ENCODE measurements at regions not wholly inside any gene's neighbourhood (a gene's known extent, or its start where the extent isn't known, plus 50 kb on each side); places are given as distances from the start of the nearest gene placed in this dataset.

DNA sequence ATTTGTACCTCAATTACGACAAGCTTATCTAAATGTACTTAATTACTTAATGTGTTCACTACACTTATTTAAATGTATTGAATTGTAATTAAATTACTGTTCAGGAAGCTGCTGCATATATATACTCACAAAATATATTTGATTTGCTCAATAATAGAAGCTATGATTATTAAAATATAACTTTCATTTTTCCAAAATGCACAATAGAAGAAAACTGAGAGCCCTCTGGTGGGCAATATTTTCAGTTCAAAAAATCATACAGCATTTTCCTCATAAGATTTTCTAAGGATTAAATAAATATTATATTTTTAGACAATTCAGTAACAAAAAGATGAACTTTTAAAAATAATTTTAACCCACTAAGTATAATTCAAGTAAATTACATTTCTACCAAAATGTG, 217.3 kb downstream of the DKK2 start:
- no peak overlapping the region for H3K4me3 ChIP-seq (ENCODE audit: low read length in 2 of 2)
- H3K27ac ChIP-seq (ENCODE audit: low read depth in 1 of 2, low read length in 2 of 2) = no peak overlapping the region
- H3K36me3 ChIP-seq (ENCODE audit: control insufficient read depth in 1 of 2, insufficient read depth in 2 of 2, low read length in 1 of 2) = no peaks in the 10 kb centered on the region
- H3K4me1 ChIP-seq (ENCODE audit: control insufficient read depth in 1 of 2, insufficient read depth in 2 of 2, low read length in 2 of 2) = no peaks in the 10 kb centered on the region
- DNase-seq (no peak), ATAC-seq (ENCODE audit: low FRiP score) (no peak)
- no peaks in the 10 kb centered on the region for H3K27me3 ChIP-seq (ENCODE audit: control insufficient read depth in 1 of 2, insufficient read depth in 2 of 2, low read length in 1 of 2)
- 83 to 87% methylated on average over 1 of the region's 1 CpG for WGBS, 2 donors
- intact Hi-C loops (cut with DNase I) = loop anchor here in 1 of 2 donors (10.0 kb wide), 1 partner anchor 554 kb away; no protein-coding TSS in a partner anchor
- H3K9me3 ChIP-seq (ENCODE audit: control insufficient read depth, low read length) = no peaks in the 10 kb centered on the region

DNA sequence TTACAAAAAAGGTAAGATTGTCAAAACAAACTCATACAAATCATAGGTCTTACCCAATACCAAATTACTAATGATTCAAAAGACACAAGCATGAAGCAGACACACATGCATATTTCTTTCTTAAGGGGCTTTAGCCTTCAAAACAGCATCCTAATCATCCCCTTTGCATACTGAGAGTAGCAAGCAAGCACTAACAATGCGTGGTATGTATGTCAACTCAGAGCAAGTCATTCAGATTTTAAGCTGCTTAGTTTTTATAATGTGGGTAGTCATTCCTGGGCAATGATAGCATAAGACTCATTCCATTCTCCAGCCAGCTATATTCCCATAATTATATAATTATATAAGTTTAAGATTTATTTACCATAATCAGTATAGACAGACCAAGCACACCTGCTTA, 219.6 kb downstream of the DKK2 start:
- Histone ChIP-seq H3K27me3 (ENCODE audit: control insufficient read depth in 1 of 2, insufficient read depth in 2 of 2, low read length in 1 of 2) (no peaks in the 10 kb centered on the region), H3K4me3 (ENCODE audit: low read length in 2 of 2) (no peak overlapping the region), H3K4me1 (ENCODE audit: control insufficient read depth in 1 of 2, insufficient read depth in 2 of 2, low read length in 2 of 2) (no peaks in the 10 kb centered on the region), H3K27ac (ENCODE audit: low read depth in 1 of 2, low read length in 2 of 2) (no peak overlapping the region), H3K9me3 (ENCODE audit: control insufficient read depth, low read length) (no peaks in the 10 kb centered on the region), H3K36me3 (ENCODE audit: control insufficient read depth in 1 of 2, insufficient read depth in 2 of 2, low read length in 1 of 2) (no peaks in the 10 kb centered on the region)
- WGBS, 2 donors = 78 to 86% methylated on average over 1 of the region's 1 CpG
- ATAC-seq (ENCODE audit: low FRiP score) (no peak), DNase-seq (no peak)
- intact Hi-C loops (cut with DNase I) = loop anchor here in 1 of 2 donors (10.0 kb wide), 1 partner anchor 552 kb away; no protein-coding TSS in a partner anchor

DNA sequence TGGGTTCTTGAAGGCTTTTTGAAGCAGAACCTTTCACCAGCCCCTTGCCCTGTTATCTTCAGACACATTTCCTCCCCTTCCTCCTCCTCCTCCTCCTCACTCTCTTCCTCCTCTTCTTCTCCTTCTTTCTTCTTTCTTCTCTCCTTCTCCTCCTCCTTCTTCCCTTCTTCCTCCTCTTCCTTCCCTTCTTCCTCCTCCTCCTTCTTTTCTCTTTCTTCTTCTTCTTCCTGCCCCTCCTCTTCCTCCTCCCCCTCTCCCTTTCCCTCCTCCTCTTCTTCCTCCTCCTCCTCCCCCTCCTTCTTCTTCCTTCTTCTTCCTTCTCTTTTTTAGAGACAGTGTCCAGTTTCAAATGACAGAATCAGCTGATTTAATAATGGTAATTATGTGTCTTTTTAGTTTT, 226.0 kb downstream of the DKK2 start:
- DNase-seq (no peak), ATAC-seq (ENCODE audit: low FRiP score) (no peak)
- H3K9me3 ChIP-seq (ENCODE audit: control insufficient read depth, low read length) = no peaks in the 10 kb centered on the region
- H3K27ac ChIP-seq (ENCODE audit: low read depth in 1 of 2, low read length in 2 of 2) = no peak overlapping the region
- H3K27me3 ChIP-seq (ENCODE audit: control insufficient read depth in 1 of 2, insufficient read depth in 2 of 2, low read length in 1 of 2) = no peaks in the 10 kb centered on the region
- H3K4me1 ChIP-seq (ENCODE audit: control insufficient read depth in 1 of 2, insufficient read depth in 2 of 2, low read length in 2 of 2) = no peaks in the 10 kb centered on the region
- H3K36me3 ChIP-seq (ENCODE audit: control insufficient read depth in 1 of 2, insufficient read depth in 2 of 2, low read length in 1 of 2) = no peaks in the 10 kb centered on the region
- intact Hi-C loops (cut with DNase I) = loop anchor here in 1 of 2 donors (10.0 kb wide), 1 partner anchor 545 kb away; no protein-coding TSS in a partner anchor
- H3K4me3 ChIP-seq (ENCODE audit: low read length in 2 of 2) = no peak overlapping the region

- no peak for DNase-seq
- no peaks in the 10 kb centered on the region for H3K27me3 ChIP-seq (ENCODE audit: control insufficient read depth in 1 of 2, insufficient read depth in 2 of 2, low read length in 1 of 2)
- intact Hi-C loops (cut with DNase I) = loop anchor here (2.0 to 10.0 kb wide), 3 partner anchors 304 to 442 kb away; partner anchors contain the start of gene GIMD1 (in 2 of the 2)
- no peaks in the 10 kb centered on the region for H3K9me3 ChIP-seq (ENCODE audit: control insufficient read depth, low read length)
- H3K27ac ChIP-seq (ENCODE audit: low read depth in 1 of 2, low read length in 2 of 2) = no peak overlapping the region
- no peak for ATAC-seq (ENCODE audit: low FRiP score)
- no peaks in the 10 kb centered on the region for H3K36me3 ChIP-seq (ENCODE audit: control insufficient read depth in 1 of 2, insufficient read depth in 2 of 2, low read length in 1 of 2)
- H3K4me3 ChIP-seq (ENCODE audit: low read length in 2 of 2) = no peak overlapping the region
- no peaks in the 10 kb centered on the region for H3K4me1 ChIP-seq (ENCODE audit: control insufficient read depth in 1 of 2, insufficient read depth in 2 of 2, low read length in 2 of 2)
- 36 to 40% methylated on average over 2 of the region's 2 CpGs for WGBS, 2 donors
Observed at GRCh38 chr4:106809076-106809475, 227.0 kb downstream of the DKK2 start.

DNA sequence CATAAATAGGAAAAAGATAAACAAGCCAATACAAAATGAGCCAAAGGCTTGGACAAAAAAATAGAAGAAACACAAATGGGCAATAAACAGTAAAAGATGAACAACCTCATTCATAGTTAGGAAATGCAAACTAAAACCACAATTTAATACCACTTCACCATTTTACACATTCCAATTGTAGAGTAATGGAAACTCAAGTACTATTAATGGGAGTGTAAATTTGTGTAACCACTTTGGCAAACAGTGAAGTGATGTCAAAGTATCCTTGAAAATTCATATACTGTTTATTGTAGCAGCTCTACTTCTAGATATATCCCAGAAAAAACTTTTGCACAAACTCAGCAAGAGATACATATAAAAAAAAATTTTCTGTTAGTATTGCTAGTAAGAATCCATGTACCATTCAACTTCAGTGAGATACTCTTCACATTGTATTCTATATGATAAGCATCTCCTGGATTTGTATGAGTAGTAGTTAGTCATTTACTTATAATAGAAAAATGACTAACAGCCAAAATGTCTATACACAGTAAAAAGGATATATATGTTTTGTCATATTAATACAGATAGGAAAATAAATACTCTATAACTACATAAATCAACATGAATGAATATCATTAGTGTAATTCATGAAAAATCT, 229.8 kb downstream of the DKK2 start:
- H3K27ac ChIP-seq (ENCODE audit: low read depth in 1 of 2, low read length in 2 of 2) = no peak overlapping the region
- no peaks in the 10 kb centered on the region for H3K27me3 ChIP-seq (ENCODE audit: control insufficient read depth in 1 of 2, insufficient read depth in 2 of 2, low read length in 1 of 2)
- no peaks in the 10 kb centered on the region for H3K36me3 ChIP-seq (ENCODE audit: control insufficient read depth in 1 of 2, insufficient read depth in 2 of 2, low read length in 1 of 2)
- ATAC-seq (ENCODE audit: low FRiP score) (no peak), DNase-seq (no peak)
- no peaks in the 10 kb centered on the region for H3K9me3 ChIP-seq (ENCODE audit: control insufficient read depth, low read length)
- H3K4me3 ChIP-seq (ENCODE audit: low read length in 2 of 2) = no peak overlapping the region
- intact Hi-C loops (cut with DNase I) = loop anchor here (5.0 to 10.0 kb wide), 2 partner anchors 301 to 439 kb away; partner anchors contain the start of gene GIMD1 (in 1 of the 2)
- no peaks in the 10 kb centered on the region for H3K4me1 ChIP-seq (ENCODE audit: control insufficient read depth in 1 of 2, insufficient read depth in 2 of 2, low read length in 2 of 2)

DNA sequence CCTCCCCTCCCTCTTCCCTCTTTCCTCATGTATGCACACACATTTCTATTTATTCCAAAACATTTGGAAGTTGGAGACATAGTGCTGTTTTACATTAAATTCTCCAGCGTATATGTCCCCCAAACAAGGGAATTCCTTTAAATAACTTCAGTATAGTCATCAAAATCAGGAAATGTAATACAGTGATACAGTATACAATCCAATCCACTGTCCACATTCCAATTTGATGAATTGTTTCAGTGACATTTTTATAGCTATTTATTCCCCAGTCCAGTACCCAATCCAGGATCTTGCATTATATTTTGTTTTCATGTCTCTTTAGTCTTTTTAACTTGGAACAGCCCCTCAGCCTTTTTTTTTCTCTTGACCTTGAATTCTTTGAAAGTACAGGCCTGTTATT, 233.0 kb downstream of the DKK2 start:
- 25 to 65% methylated on average over 1 of the region's 1 CpG for WGBS, 2 donors
- intact Hi-C loops (cut with DNase I) = loop anchor here in 1 of 2 donors (10.0 kb wide), 1 partner anchor 298 kb away; no protein-coding TSS in a partner anchor
- no peaks in the 10 kb centered on the region for H3K27me3 ChIP-seq (ENCODE audit: control insufficient read depth in 1 of 2, insufficient read depth in 2 of 2, low read length in 1 of 2)
- no peak for DNase-seq
- H3K36me3 ChIP-seq (ENCODE audit: control insufficient read depth in 1 of 2, insufficient read depth in 2 of 2, low read length in 1 of 2) = no peaks in the 10 kb centered on the region
- no peak overlapping the region for H3K27ac ChIP-seq (ENCODE audit: low read depth in 1 of 2, low read length in 2 of 2)
- H3K4me1 ChIP-seq (ENCODE audit: control insufficient read depth in 1 of 2, insufficient read depth in 2 of 2, low read length in 2 of 2) = no peaks in the 10 kb centered on the region
- H3K9me3 ChIP-seq (ENCODE audit: control insufficient read depth, low read length) = no peaks in the 10 kb centered on the region
- no peak overlapping the region for H3K4me3 ChIP-seq (ENCODE audit: low read length in 2 of 2)
- ATAC-seq (ENCODE audit: low FRiP score) = no peak

DNA sequence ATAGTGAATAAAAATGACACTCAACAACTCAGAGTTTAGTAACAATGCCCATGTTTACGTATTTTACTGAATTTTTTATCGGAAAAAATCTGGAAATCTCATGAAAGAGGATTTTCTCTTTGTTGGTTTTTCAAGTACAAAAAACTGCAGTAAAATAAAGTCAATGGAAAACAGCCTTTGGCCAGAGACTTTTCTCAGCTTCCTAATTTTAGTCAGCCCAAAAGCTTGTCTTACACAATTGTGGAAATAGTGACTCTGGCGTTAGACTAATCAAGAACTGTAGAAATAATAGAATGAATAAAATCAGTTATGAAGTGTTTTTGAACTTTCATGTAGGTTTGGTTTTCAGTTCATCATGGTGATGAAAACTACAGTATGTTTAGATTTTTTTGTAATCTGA, 234.7 kb downstream of the DKK2 start:
- Histone ChIP-seq H3K36me3 (ENCODE audit: control insufficient read depth in 1 of 2, insufficient read depth in 2 of 2, low read length in 1 of 2) (no peaks in the 10 kb centered on the region), H3K4me3 (ENCODE audit: low read length in 2 of 2) (no peak overlapping the region), H3K4me1 (ENCODE audit: control insufficient read depth in 1 of 2, insufficient read depth in 2 of 2, low read length in 2 of 2) (no peaks in the 10 kb centered on the region), H3K9me3 (ENCODE audit: control insufficient read depth, low read length) (no peaks in the 10 kb centered on the region), H3K27me3 (ENCODE audit: control insufficient read depth in 1 of 2, insufficient read depth in 2 of 2, low read length in 1 of 2) (no peaks in the 10 kb centered on the region), H3K27ac (ENCODE audit: low read depth in 1 of 2, low read length in 2 of 2) (no peak overlapping the region)
- ATAC-seq (ENCODE audit: low FRiP score) (no peak), DNase-seq (no peak)
- 27 to 39% methylated on average over 3 of the region's 3 CpGs for WGBS, 2 donors
- intact Hi-C loops (cut with DNase I) = loop anchor here in 1 of 2 donors (10.0 kb wide), 1 partner anchor 297 kb away; no protein-coding TSS in a partner anchor

DNA sequence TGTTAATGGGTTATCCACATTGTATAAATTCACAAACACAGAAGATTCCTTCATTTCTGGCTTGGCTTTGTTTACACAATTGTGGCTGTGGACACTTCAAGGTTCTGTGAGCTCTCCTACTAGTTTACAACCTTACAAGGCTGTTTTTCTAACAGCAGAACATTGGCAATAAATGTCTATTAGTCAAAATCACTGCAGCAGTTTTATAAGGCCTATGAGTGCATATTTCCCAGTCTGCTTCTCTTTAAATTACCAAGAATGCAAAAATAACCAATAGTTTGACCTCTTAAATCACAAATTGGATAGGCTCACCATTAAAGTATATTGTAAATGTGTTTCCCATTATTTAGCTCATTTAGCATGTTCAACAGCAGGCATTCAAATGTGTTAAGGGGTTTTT, 239.2 kb downstream of the DKK2 start:
- DNase-seq (no peak), ATAC-seq (ENCODE audit: low FRiP score) (no peak)
- H3K27me3 ChIP-seq (ENCODE audit: control insufficient read depth in 1 of 2, insufficient read depth in 2 of 2, low read length in 1 of 2) = no peaks in the 10 kb centered on the region
- H3K27ac ChIP-seq (ENCODE audit: low read depth in 1 of 2, low read length in 2 of 2) = no peak overlapping the region
- no peaks in the 10 kb centered on the region for H3K9me3 ChIP-seq (ENCODE audit: control insufficient read depth, low read length)
- H3K4me3 ChIP-seq (ENCODE audit: low read length in 2 of 2) = no peak overlapping the region
- no peaks in the 10 kb centered on the region for H3K36me3 ChIP-seq (ENCODE audit: control insufficient read depth in 1 of 2, insufficient read depth in 2 of 2, low read length in 1 of 2)
- no peaks in the 10 kb centered on the region for H3K4me1 ChIP-seq (ENCODE audit: control insufficient read depth in 1 of 2, insufficient read depth in 2 of 2, low read length in 2 of 2)
- intact Hi-C loops (cut with DNase I) = no loop called here

DNA sequence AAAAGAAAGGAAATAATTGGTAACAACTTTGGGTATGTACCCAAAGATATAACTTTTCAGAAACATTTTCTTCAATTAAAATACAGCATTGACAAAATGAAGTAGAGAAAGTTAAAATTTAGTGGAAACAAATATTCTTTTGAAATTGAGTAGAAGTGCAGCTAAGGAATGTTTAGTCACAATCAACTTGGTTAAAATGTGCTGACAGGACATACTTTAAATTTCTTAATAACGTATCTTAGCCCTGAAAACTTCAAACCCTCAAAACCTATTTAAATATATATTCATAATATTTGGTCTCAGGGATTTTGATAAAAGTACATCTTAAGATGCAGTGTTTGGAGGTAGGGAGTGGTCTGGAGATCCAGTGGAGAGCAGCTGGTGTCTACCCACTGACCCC, 240.8 kb downstream of the DKK2 start:
- no peaks in the 10 kb centered on the region for H3K27me3 ChIP-seq (ENCODE audit: control insufficient read depth in 1 of 2, insufficient read depth in 2 of 2, low read length in 1 of 2)
- 56 to 69% methylated on average over 1 of the region's 1 CpG for WGBS, 2 donors
- no peak for ATAC-seq (ENCODE audit: low FRiP score)
- H3K4me1 ChIP-seq (ENCODE audit: control insufficient read depth in 1 of 2, insufficient read depth in 2 of 2, low read length in 2 of 2) = no peaks in the 10 kb centered on the region
- H3K4me3 ChIP-seq (ENCODE audit: low read length in 2 of 2) = no peak overlapping the region
- H3K36me3 ChIP-seq (ENCODE audit: control insufficient read depth in 1 of 2, insufficient read depth in 2 of 2, low read length in 1 of 2) = no peaks in the 10 kb centered on the region
- DNase-seq = no peak
- no peak overlapping the region for H3K27ac ChIP-seq (ENCODE audit: low read depth in 1 of 2, low read length in 2 of 2)
- intact Hi-C loops (cut with DNase I) = no loop called here
- no peaks in the 10 kb centered on the region for H3K9me3 ChIP-seq (ENCODE audit: control insufficient read depth, low read length)
